K562 (cell line): ENCODE measurements at regions not wholly inside any gene's neighbourhood (a gene's known extent, or its start where the extent isn't known, plus 50 kb on each side); places are given as distances from the start of the nearest gene placed in this dataset.

Source experiments
- ATAC-seq: fragments of 200-7000 bp; cut with Tn5 transposase; 3 replicates; pipeline ENCODE4 v1.9.1; 2020; ENCODE audit warnings: moderate library complexity
- BruUV-seq: library from RNA; stranded (reverse); fragments of 400-500 nt; replicated peaks from 2 replicates; lab custom pipeline; 2021; lab: Mats Ljungman, UMichigan
- CTCF ChIA-PET: fragments of 300-600 bp; formaldehyde crosslinking; extraction: SDS; loops from one replicate; lab custom pipeline; 2021; ENCODE audit warnings: low intra/inter-chr PET ratio; lab: Yijun Ruan, JAX
- POLR2A ChIA-PET: fragments of 300-600, 350-650 bp; sonication (Branson Sonifier 250); formaldehyde crosslinking; extraction: SDS; loops from one replicate; lab custom pipeline; 2021; ENCODE audit warnings: antibody characterized with exemption, inconsistent platforms; lab: Yijun Ruan, JAX
- DNase-seq, 4 experiments: peaks; one replicate each; pipeline versions ENCODE4 v3.0.0 to v3.0.0-alpha.2; 2011 to 2018; ENCODE audit warnings: low spot score in 3 of 4, mixed read lengths in 3 of 4; ENCODE audit errors: extremely low read depth in 1 of 4
- FAIRE-seq: peaks from 2 replicates; lab custom pipeline; 2011; peaks lifted over from hg19 to GRCh38; lab: Jason Lieb, UNC
- H2AFZ ChIP-seq: 2 replicates; pipeline ENCODE4 v1.6.0; 2011; ENCODE audit warnings: low read depth, low read length, control low read depth, inconsistent platforms
- H3K27ac ChIP-seq: fragments of 200-600 bp; 3 replicates; pipeline ENCODE4 v1.8.0; 2011; ENCODE audit warnings: low read depth, mild to moderate bottlenecking, control low read depth, inconsistent platforms, low read length, moderate library complexity, mixed read lengths; ENCODE audit errors: extremely low read depth
- H3K27me3 ChIP-seq, 2 experiments: fragments of 300-600 bp in 1 of 2; 2 replicates in 1 of 2; 3 replicates in 1 of 2; pipeline versions ENCODE4 v1.6.0 to v1.8.0; 2011; ENCODE audit warnings: inconsistent platforms in 2 of 2, low read length in 2 of 2, mild to moderate bottlenecking in 1 of 2, mixed read lengths in 1 of 2, moderate library complexity in 1 of 2; ENCODE audit not compliant: control insufficient read depth in 2 of 2, insufficient read depth in 2 of 2
- H3K36me3 ChIP-seq: fragments of 300-600 bp; 3 replicates; pipeline ENCODE4 v1.8.0; 2011; ENCODE audit warnings: mild to moderate bottlenecking, low read length, inconsistent platforms; ENCODE audit not compliant: control insufficient read depth, insufficient read depth
- H3K4me1 ChIP-seq, 2 experiments: fragments of 200-600 bp in 1 of 2; replicated peaks in 1 of 2; 2 replicates in 1 of 2; 3 replicates in 1 of 2; pipeline versions ENCODE4 v1.5.1 to v1.8.0; 2011; ENCODE audit warnings: inconsistent platforms in 2 of 2, low read length in 2 of 2, mild to moderate bottlenecking in 1 of 2, mixed read lengths in 1 of 2, moderate library complexity in 1 of 2; ENCODE audit not compliant: control insufficient read depth in 2 of 2, insufficient read depth in 2 of 2
- H3K4me2 ChIP-seq: 2 replicates; pipeline ENCODE4 v1.6.1; 2011; ENCODE audit warnings: low read length, control low read depth, inconsistent platforms, mixed read lengths; ENCODE audit not compliant: insufficient read depth
- H3K4me3 ChIP-seq: fragments of 200-600 bp; sonication (generic), shearing (Covaris generic); 2 replicates; pipeline ENCODE4 v1.5.1; 2016; ENCODE audit warnings: control low read depth, inconsistent platforms
- H3K79me2 ChIP-seq: fragments of 200-600 bp; 3 replicates; pipeline ENCODE4 v1.8.0; 2011; ENCODE audit warnings: low read length, inconsistent platforms; ENCODE audit not compliant: control insufficient read depth, insufficient read depth
- H3K9ac ChIP-seq, 2 experiments: 2 replicates each; pipeline versions ENCODE4 v1.6.0 to v1.6.1; 2011; ENCODE audit warnings: low read depth in 2 of 2, low read length in 2 of 2, control low read depth in 1 of 2, inconsistent platforms in 1 of 2, mild to moderate bottlenecking in 1 of 2, mixed read lengths in 1 of 2; ENCODE audit not compliant: insufficient read depth in 1 of 2
- H3K9me1 ChIP-seq: one replicate; pipeline ENCODE4 v1.6.0; 2011; ENCODE audit warnings: inconsistent platforms, mild to moderate bottlenecking, low read length, moderate library complexity; ENCODE audit not compliant: control insufficient read depth, insufficient read depth
- H3K9me3 ChIP-seq: replicated peaks from 2 replicates; pipeline ENCODE4 v1.5.1; 2011; ENCODE audit warnings: low read depth, low read length, inconsistent platforms; ENCODE audit not compliant: control insufficient read depth, insufficient read depth
- H4K20me1 ChIP-seq: replicated peaks from 2 replicates; pipeline ENCODE4 v1.6.1; 2011; ENCODE audit warnings: low read length, inconsistent platforms, mixed read lengths; ENCODE audit not compliant: control insufficient read depth, insufficient read depth
- CEBPG ChIP-seq, 3 experiments: fragments of 200-800 bp in 1 of 3; sonication (Bioruptor generic) in 1 of 3; sonication (generic) in 1 of 3; formaldehyde crosslinking in 1 of 3; IDR thresholded peaks in 2 of 3; conservative IDR thresholded peaks in 1 of 3; 2 replicates each; pipeline versions ENCODE4 v1.6.1 to v1.8.0; 2016 to 2022; ENCODE audit warnings: missing compliant biosample characterization in 2 of 3, missing genetic modification characterization in 2 of 3, mild to moderate bottlenecking in 1 of 3, missing genetic modification reagents in 1 of 3
- HDAC2 ChIP-seq: fragments of 450-650 bp; IDR thresholded peaks from 2 replicates; pipeline ENCODE4 v1.6.1; 2016; ENCODE audit warnings: mild to moderate bottlenecking
- KLF10 ChIP-seq: fragments of 250-450 bp; sonication (Bioruptor Pico); IDR thresholded peaks from 2 replicates; pipeline ENCODE4 v1.6.1; 2021; ENCODE audit warnings: matching md5 sums
- NBN ChIP-seq: fragments of 450-650 bp; IDR thresholded peaks from 2 replicates; pipeline ENCODE4 v1.6.1; 2016; ENCODE audit warnings: low read depth, mild to moderate bottlenecking
- TAL1 ChIP-seq: fragments of 450-650 bp; IDR thresholded peaks from 2 replicates; pipeline ENCODE4 v1.6.1; 2016; ENCODE audit warnings: mild to moderate bottlenecking
- TCFL5 ChIP-seq: fragments of 250-450 bp; sonication (Bioruptor Pico); conservative IDR thresholded peaks from 2 replicates; pipeline ENCODE4 v1.6.1; 2021; ENCODE audit warnings: mild to moderate bottlenecking, moderate library complexity, matching md5 sums
- TEAD4 ChIP-seq, 2 experiments: sonication (generic) in 1 of 2; formaldehyde crosslinking in 1 of 2; IDR thresholded peaks; 2 replicates each; pipeline versions ENCODE4 v1.6.1 to v1.8.0; 2012 to 2022; ENCODE audit warnings: borderline replicate concordance in 1 of 2, inconsistent platforms in 1 of 2, low read length in 1 of 2, mild to moderate bottlenecking in 1 of 2, missing genetic modification reagents in 1 of 2
- THAP7 ChIP-seq: fragments of 250-450 bp; sonication (Bioruptor Pico); IDR thresholded peaks from 2 replicates; pipeline ENCODE4 v1.5.0; 2021
- ZNF184 ChIP-seq: sonication (generic); formaldehyde crosslinking; IDR thresholded peaks from 2 replicates; pipeline ENCODE4 v1.5.0; 2020; ENCODE audit warnings: missing genetic modification reagents
- ZNF431 ChIP-seq: sonication (generic); formaldehyde crosslinking; IDR thresholded peaks from 2 replicates; pipeline ENCODE4 v1.8.0; 2022; ENCODE audit warnings: mild to moderate bottlenecking, missing genetic modification reagents
- ZNF785 ChIP-seq: fragments of 250-450 bp; sonication (Bioruptor Pico); IDR thresholded peaks from 2 replicates; pipeline ENCODE4 v1.4.0; 2020; ENCODE audit warnings: mild to moderate bottlenecking
- WGBS: fragments of 100-300 bp; shearing (Covaris generic); methylation state at CpG from one replicate; pipeline ENCODE4 v1.1.6; 2016; ENCODE audit warnings: low coverage, mixed read lengths; ENCODE audit not compliant: insufficient coverage; ENCODE audit errors: missing lambda C conversion rate; 5-methylcytosine and 5-hydroxymethylcytosine counted together
- in situ Hi-C: fragments of 300-500 bp; cut with MboI; formaldehyde crosslinking; loops from 4 replicates; pipeline ENCODE4 v1.15.0; 2018; ENCODE audit warnings: inconsistent platforms, mixed read lengths
- intact Hi-C: fragments of 100-400 bp; cut with micrococcal nuclease; formaldehyde crosslinking; loops from 2 replicates; pipeline ENCODE4 v1.14.2; 2022

DNA sequence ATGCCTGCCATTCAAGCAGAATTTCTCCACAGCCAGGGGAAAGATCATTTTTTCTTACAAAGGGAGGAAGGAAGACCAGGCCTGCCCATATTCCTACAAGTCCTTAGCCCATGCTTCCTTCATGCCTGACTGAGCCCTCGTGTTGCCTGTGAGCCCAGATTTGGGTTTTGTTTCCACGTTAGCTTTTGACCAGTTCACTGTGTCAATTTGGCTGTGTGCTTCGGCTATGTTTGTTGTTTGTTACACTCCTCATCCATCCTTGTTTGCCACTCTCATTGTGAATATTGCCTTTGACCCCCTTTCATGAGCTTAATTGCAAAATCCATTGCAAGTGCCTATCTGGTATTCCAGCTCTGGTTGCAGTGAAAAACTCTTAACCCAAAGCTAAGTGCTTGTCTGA, 84.7 kb upstream of the RIOK2 start:
- H3K4me2 ChIP-seq = no peak overlapping the region
- no peaks in the 10 kb centered on the region for H3K4me1 ChIP-seq
- 0% methylated on average over 3 of the region's 3 CpGs for WGBS
- no peaks in the 10 kb centered on the region for H3K36me3 ChIP-seq
- no peak overlapping the region for H3K4me3 ChIP-seq
- no TSS peak for BruUV-seq
- FAIRE-seq (no peak), ATAC-seq (no peak), DNase-seq (no peak)
- no peaks in the 10 kb centered on the region for H4K20me1 ChIP-seq
- no peak overlapping the region for H3K27ac ChIP-seq
- in situ Hi-C loops = no loop called here
- TF ChIP-seq ZNF184 (CRISPR knock-in tag) = no peak
- TF ChIP-seq ZNF431 (CRISPR knock-in tag) = no peak
- TF ChIP-seq CEBPG (CRISPR knock-in tag; IDR thresholded peaks at IDR 0.05) = no peak
- TF ChIP-seq CEBPG (tag; conservative IDR thresholded peaks at IDR 0.05 in 1 of 2, IDR thresholded peaks at IDR 0.05 in 1 of 2) = no peak
- no peak for TF ChIP-seq NBN
- TF ChIP-seq ZNF785 (CRISPR knock-in tag) = no peak
- TF ChIP-seq THAP7 = no peak
- TF ChIP-seq TAL1 = no peak
- no peak for TF ChIP-seq TCFL5 (CRISPR knock-in tag)
- TF ChIP-seq TEAD4 (IDR thresholded peaks at IDR 0.05; ENCODE audit: low read length) = no peak
- TF ChIP-seq TEAD4 (CRISPR knock-in tag; IDR thresholded peaks at IDR 0.05; ENCODE audit: borderline replicate concordance) = no peak
- TF ChIP-seq KLF10 = no peak
- no peak for TF ChIP-seq HDAC2
- no peak overlapping the region for H2AFZ ChIP-seq
- intact Hi-C loops = no loop called here
- H3K27me3 ChIP-seq = no peaks in the 10 kb centered on the region
- ChIA-PET CTCF (no interaction called here), POLR2A (no interaction called here)
- H3K9ac ChIP-seq = no peak overlapping the region
- H3K79me2 ChIP-seq = no peaks in the 10 kb centered on the region
- H3K9me1 ChIP-seq = no peaks in the 10 kb centered on the region
- no peaks in the 10 kb centered on the region for H3K9me3 ChIP-seq
